ENCODE measurements at regions not wholly inside any gene's neighbourhood (a gene's known extent, or its start where the extent isn't known, plus 50 kb on each side); places are given as distances from the start of the nearest gene placed in this dataset.

GRCh38 chr1:229156872-229157271 is 114.0 kb upstream of the RAB4A start:
- Mint-ChIP-seq H3K9me3 (peaks cover 7% of the 10 kb centered on the region; the same call in 1 of the 2 replicates), H3K4me1 (ENCODE audit: low read depth) (no peaks in the 10 kb centered on the region), H3K27ac (no peak overlapping the region), H3K36me3 (ENCODE audit: low read depth) (no peaks in the 10 kb centered on the region), H3K27me3 (ENCODE audit: insufficient read depth) (peaks cover 4% of the 10 kb centered on the region), H3K4me3 (no peak overlapping the region)
- no peak for TF ChIP-seq CTCF (IDR thresholded peaks at IDR 0.05)
- DNase-seq = no peak

- no peak overlapping the region for H3K4me3 Mint-ChIP-seq
- no peaks in the 10 kb centered on the region for H3K4me1 Mint-ChIP-seq (ENCODE audit: low read depth)
- H3K27ac Mint-ChIP-seq = no peak overlapping the region
- no peak for DNase-seq
- H3K27me3 Mint-ChIP-seq (ENCODE audit: insufficient read depth) = peaks cover 4% of the 10 kb centered on the region
- no peak for TF ChIP-seq CTCF (IDR thresholded peaks at IDR 0.05)
- peaks cover 7% of the 10 kb centered on the region; the same call in 1 of the 2 replicates for H3K9me3 Mint-ChIP-seq
- H3K36me3 Mint-ChIP-seq (ENCODE audit: low read depth) = no peaks in the 10 kb centered on the region
Observed at GRCh38 chr1:229157480-229157879, 113.4 kb upstream of the RAB4A start.

- Mint-ChIP-seq H3K4me3 (no peak overlapping the region), H3K27ac (no peak overlapping the region), H3K4me1 (ENCODE audit: low read depth) (no peaks in the 10 kb centered on the region), H3K27me3 (ENCODE audit: insufficient read depth) (peaks cover 4% of the 10 kb centered on the region), H3K9me3 (peaks cover 9% of the 10 kb centered on the region; the same call in 1 of the 2 replicates), H3K36me3 (ENCODE audit: low read depth) (no peaks in the 10 kb centered on the region)
- no peak for TF ChIP-seq CTCF (IDR thresholded peaks at IDR 0.05)
- DNase-seq = no peak
Observed at GRCh38 chr1:229158341-229158921, 112.5 kb upstream of the RAB4A start.

GRCh38 chr1:229158927-229159326 is 112.0 kb upstream of the RAB4A start:
- H3K36me3 Mint-ChIP-seq (ENCODE audit: low read depth) = no peaks in the 10 kb centered on the region
- TF ChIP-seq CTCF (IDR thresholded peaks at IDR 0.05) = no peak
- H3K4me3 Mint-ChIP-seq = no peak overlapping the region
- H3K9me3 Mint-ChIP-seq = peaks cover 9% of the 10 kb centered on the region; the same call in 1 of the 2 replicates
- no peak overlapping the region for H3K27ac Mint-ChIP-seq
- no peaks in the 10 kb centered on the region for H3K4me1 Mint-ChIP-seq (ENCODE audit: low read depth)
- DNase-seq = no peak
- peaks cover 4% of the 10 kb centered on the region for H3K27me3 Mint-ChIP-seq (ENCODE audit: insufficient read depth)

- Mint-ChIP-seq H3K4me3 (no peak overlapping the region), H3K27ac (no peak overlapping the region), H3K4me1 (ENCODE audit: low read depth) (no peaks in the 10 kb centered on the region), H3K9me3 (peaks cover 9% of the 10 kb centered on the region; the same call in 1 of the 2 replicates), H3K27me3 (ENCODE audit: insufficient read depth) (peaks cover 5% of the 10 kb centered on the region), H3K36me3 (ENCODE audit: low read depth) (no peaks in the 10 kb centered on the region)
- TF ChIP-seq CTCF (IDR thresholded peaks at IDR 0.05) = no peak
- no peak for DNase-seq
Observed at GRCh38 chr1:229159668-229160544, 111.0 kb upstream of the RAB4A start.

Measured in HFFc6 (cell line).